ENCODE measurements at regions not wholly inside any gene's neighbourhood (a gene's known extent, or its start where the extent isn't known, plus 50 kb on each side); places are given as distances from the start of the nearest gene placed in this dataset.

- H3K9me3 Mint-ChIP-seq (ENCODE audit: unreplicated experiment) = peaks cover 6% of the 10 kb centered on the region
- H3K36me3 Mint-ChIP-seq (ENCODE audit: unreplicated experiment) = no peaks in the 10 kb centered on the region
- no peak for DNase-seq
- no peak overlapping the region for H3K27ac Mint-ChIP-seq (ENCODE audit: unreplicated experiment)
- peaks cover 20% of the 10 kb centered on the region for H3K4me1 Mint-ChIP-seq (ENCODE audit: low read depth, unreplicated experiment)
- TF ChIP-seq CTCF (IDR thresholded peaks at IDR 0.05; ENCODE audit: partially characterized antibody, unreplicated experiment) = no peak
- peaks cover 2% of the 10 kb centered on the region for H3K27me3 Mint-ChIP-seq (ENCODE audit: unreplicated experiment)
- H3K4me3 Mint-ChIP-seq (ENCODE audit: unreplicated experiment) = peak overlapping the region; percentile 9
These were observed 475.0 kb upstream of the PROK2 start for GRCh38 chr3:72259755-72260587.

GRCh38 chr3:72258361-72259141 lies 473.6 kb upstream of the PROK2 start:
- Mint-ChIP-seq H3K36me3 (ENCODE audit: unreplicated experiment) (no peaks in the 10 kb centered on the region), H3K27me3 (ENCODE audit: unreplicated experiment) (peaks cover 2% of the 10 kb centered on the region), H3K4me1 (ENCODE audit: low read depth, unreplicated experiment) (peaks cover 20% of the 10 kb centered on the region), H3K27ac (ENCODE audit: unreplicated experiment) (peak overlapping the region; percentile 15), H3K4me3 (ENCODE audit: unreplicated experiment) (no peak overlapping the region), H3K9me3 (ENCODE audit: unreplicated experiment) (peaks cover 6% of the 10 kb centered on the region)
- no peak for TF ChIP-seq CTCF (IDR thresholded peaks at IDR 0.05; ENCODE audit: partially characterized antibody, unreplicated experiment)
- no peak for DNase-seq

- TF ChIP-seq CTCF (IDR thresholded peaks at IDR 0.05; ENCODE audit: partially characterized antibody, unreplicated experiment) = no peak
- Mint-ChIP-seq H3K27me3 (ENCODE audit: unreplicated experiment) (peaks cover 2% of the 10 kb centered on the region), H3K4me3 (ENCODE audit: unreplicated experiment) (no peak overlapping the region), H3K27ac (ENCODE audit: unreplicated experiment) (no peak overlapping the region), H3K4me1 (ENCODE audit: low read depth, unreplicated experiment) (peaks cover 20% of the 10 kb centered on the region), H3K9me3 (ENCODE audit: unreplicated experiment) (peaks cover 6% of the 10 kb centered on the region), H3K36me3 (ENCODE audit: unreplicated experiment) (no peaks in the 10 kb centered on the region)
- DNase-seq = no peak
These were observed 472.8 kb upstream of the PROK2 start for GRCh38 chr3:72257738-72258137.

GRCh38 chr3:72257203-72257602 lies 472.3 kb upstream of the PROK2 start:
- no peak for TF ChIP-seq CTCF (IDR thresholded peaks at IDR 0.05; ENCODE audit: partially characterized antibody, unreplicated experiment)
- no peak overlapping the region for H3K4me3 Mint-ChIP-seq (ENCODE audit: unreplicated experiment)
- H3K27me3 Mint-ChIP-seq (ENCODE audit: unreplicated experiment) = peaks cover 3% of the 10 kb centered on the region
- H3K27ac Mint-ChIP-seq (ENCODE audit: unreplicated experiment) = no peak overlapping the region
- H3K9me3 Mint-ChIP-seq (ENCODE audit: unreplicated experiment) = peaks cover 6% of the 10 kb centered on the region
- H3K4me1 Mint-ChIP-seq (ENCODE audit: low read depth, unreplicated experiment) = peaks cover 20% of the 10 kb centered on the region
- DNase-seq = no peak
- no peaks in the 10 kb centered on the region for H3K36me3 Mint-ChIP-seq (ENCODE audit: unreplicated experiment)

GRCh38 chr3:72256716-72257115 lies 471.8 kb upstream of the PROK2 start:
- no peak for DNase-seq
- H3K4me3 Mint-ChIP-seq (ENCODE audit: unreplicated experiment) = no peak overlapping the region
- H3K9me3 Mint-ChIP-seq (ENCODE audit: unreplicated experiment) = peaks cover 6% of the 10 kb centered on the region
- H3K36me3 Mint-ChIP-seq (ENCODE audit: unreplicated experiment) = no peaks in the 10 kb centered on the region
- peaks cover 4% of the 10 kb centered on the region for H3K27me3 Mint-ChIP-seq (ENCODE audit: unreplicated experiment)
- H3K4me1 Mint-ChIP-seq (ENCODE audit: low read depth, unreplicated experiment) = peaks cover 20% of the 10 kb centered on the region
- no peak overlapping the region for H3K27ac Mint-ChIP-seq (ENCODE audit: unreplicated experiment)
- TF ChIP-seq CTCF (IDR thresholded peaks at IDR 0.05; ENCODE audit: partially characterized antibody, unreplicated experiment) = no peak

Data from glutamatergic neuron (in vitro differentiated cells).